ENCODE measurements at regions not wholly inside any gene's neighbourhood (a gene's known extent, or its start where the extent isn't known, plus 50 kb on each side); places are given as distances from the start of the nearest gene placed in this dataset.

GRCh38 chr16:86091976-86092375 is 193.0 kb downstream of the IRF8 start:
- TF ChIP-seq POLR2AphosphoS5 (IDR thresholded peaks at IDR 0.05; ENCODE audit: low read depth, low read length) (no peak), CTCF (IDR thresholded peaks at IDR 0.05) (no peak)

Measured in Panc1 (cell line).